ENCODE measurements at regions not wholly inside any gene's neighbourhood (a gene's known extent, or its start where the extent isn't known, plus 50 kb on each side); places are given as distances from the start of the nearest gene placed in this dataset.

- Histone ChIP-seq H3K79me2 (ENCODE audit: insufficient read depth, low read length) (no peaks in the 10 kb centered on the region), H3K36me3 (ENCODE audit: insufficient read depth, low read length) (no peaks in the 10 kb centered on the region), H3F3A (ENCODE audit: low read depth) (no peaks in the 10 kb centered on the region), H3K27me3 (ENCODE audit: insufficient read depth, low read length, poor library complexity, severe bottlenecking) (no peaks in the 10 kb centered on the region), H3K4me1 (ENCODE audit: insufficient read depth, low read length, poor library complexity, severe bottlenecking) (no peaks in the 10 kb centered on the region), H3K9ac (ENCODE audit: low read depth, low read length, poor library complexity, severe bottlenecking) (no peak overlapping the region), H2AFZ (ENCODE audit: low read length) (no peak overlapping the region), H3K4me2 (ENCODE audit: low read depth, low read length, poor library complexity, severe bottlenecking) (no peak overlapping the region), H4K20me1 (ENCODE audit: insufficient read depth, low read length, poor library complexity, severe bottlenecking) (no peaks in the 10 kb centered on the region), H3K9me2 (replicated peaks; ENCODE audit: low read depth, low read length) (no peaks in the 10 kb centered on the region), H3K4me3 (ENCODE audit: low read length, poor library complexity, severe bottlenecking) (no peak overlapping the region), H3K9me3 (ENCODE audit: insufficient read depth, low read depth, low read length) (no peaks in the 10 kb centered on the region)
- no peak for TF ChIP-seq EZH2phosphoT487 (IDR thresholded peaks at IDR 0.05; ENCODE audit: borderline replicate concordance)
- TF ChIP-seq, protein P1, sequence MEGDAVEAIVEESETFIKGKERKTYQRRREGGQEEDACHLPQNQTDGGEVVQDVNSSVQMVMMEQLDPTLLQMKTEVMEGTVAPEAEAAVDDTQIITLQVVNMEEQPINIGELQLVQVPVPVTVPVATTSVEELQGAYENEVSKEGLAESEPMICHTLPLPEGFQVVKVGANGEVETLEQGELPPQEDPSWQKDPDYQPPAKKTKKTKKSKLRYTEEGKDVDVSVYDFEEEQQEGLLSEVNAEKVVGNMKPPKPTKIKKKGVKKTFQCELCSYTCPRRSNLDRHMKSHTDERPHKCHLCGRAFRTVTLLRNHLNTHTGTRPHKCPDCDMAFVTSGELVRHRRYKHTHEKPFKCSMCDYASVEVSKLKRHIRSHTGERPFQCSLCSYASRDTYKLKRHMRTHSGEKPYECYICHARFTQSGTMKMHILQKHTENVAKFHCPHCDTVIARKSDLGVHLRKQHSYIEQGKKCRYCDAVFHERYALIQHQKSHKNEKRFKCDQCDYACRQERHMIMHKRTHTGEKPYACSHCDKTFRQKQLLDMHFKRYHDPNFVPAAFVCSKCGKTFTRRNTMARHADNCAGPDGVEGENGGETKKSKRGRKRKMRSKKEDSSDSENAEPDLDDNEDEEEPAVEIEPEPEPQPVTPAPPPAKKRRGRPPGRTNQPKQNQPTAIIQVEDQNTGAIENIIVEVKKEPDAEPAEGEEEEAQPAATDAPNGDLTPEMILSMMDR (conservative IDR thresholded peaks at IDR 0.05; ENCODE audit: low read length): no peak
These were observed 208.1 kb upstream of the NR2F2 start for GRCh38 chr15:96122077-96123027.

GRCh38 chr15:96123028-96123400 lies 207.5 kb upstream of the NR2F2 start:
- H3K9ac ChIP-seq (ENCODE audit: low read depth, low read length, poor library complexity, severe bottlenecking): no peak overlapping the region
- H3K9me3 ChIP-seq (ENCODE audit: insufficient read depth, low read depth, low read length): no peaks in the 10 kb centered on the region
- TF ChIP-seq, protein P1 (conservative IDR thresholded peaks at IDR 0.05; ENCODE audit: low read length): no peak
- no peak for TF ChIP-seq EZH2phosphoT487 (IDR thresholded peaks at IDR 0.05; ENCODE audit: borderline replicate concordance)
- no peaks in the 10 kb centered on the region for H3K27me3 ChIP-seq (ENCODE audit: insufficient read depth, low read length, poor library complexity, severe bottlenecking)
- H3K4me2 ChIP-seq (ENCODE audit: low read depth, low read length, poor library complexity, severe bottlenecking): no peak overlapping the region
- H4K20me1 ChIP-seq (ENCODE audit: insufficient read depth, low read length, poor library complexity, severe bottlenecking): no peaks in the 10 kb centered on the region
- H2AFZ ChIP-seq (ENCODE audit: low read length): no peak overlapping the region
- no peak overlapping the region for H3K4me3 ChIP-seq (ENCODE audit: low read length, poor library complexity, severe bottlenecking)
- H3K4me1 ChIP-seq (ENCODE audit: insufficient read depth, low read length, poor library complexity, severe bottlenecking): no peaks in the 10 kb centered on the region
- H3K36me3 ChIP-seq (ENCODE audit: insufficient read depth, low read length): no peaks in the 10 kb centered on the region
- no peaks in the 10 kb centered on the region for H3K9me2 ChIP-seq (replicated peaks; ENCODE audit: low read depth, low read length)
- no peaks in the 10 kb centered on the region for H3F3A ChIP-seq (ENCODE audit: low read depth)
- H3K79me2 ChIP-seq (ENCODE audit: insufficient read depth, low read length): no peaks in the 10 kb centered on the region

DNA sequence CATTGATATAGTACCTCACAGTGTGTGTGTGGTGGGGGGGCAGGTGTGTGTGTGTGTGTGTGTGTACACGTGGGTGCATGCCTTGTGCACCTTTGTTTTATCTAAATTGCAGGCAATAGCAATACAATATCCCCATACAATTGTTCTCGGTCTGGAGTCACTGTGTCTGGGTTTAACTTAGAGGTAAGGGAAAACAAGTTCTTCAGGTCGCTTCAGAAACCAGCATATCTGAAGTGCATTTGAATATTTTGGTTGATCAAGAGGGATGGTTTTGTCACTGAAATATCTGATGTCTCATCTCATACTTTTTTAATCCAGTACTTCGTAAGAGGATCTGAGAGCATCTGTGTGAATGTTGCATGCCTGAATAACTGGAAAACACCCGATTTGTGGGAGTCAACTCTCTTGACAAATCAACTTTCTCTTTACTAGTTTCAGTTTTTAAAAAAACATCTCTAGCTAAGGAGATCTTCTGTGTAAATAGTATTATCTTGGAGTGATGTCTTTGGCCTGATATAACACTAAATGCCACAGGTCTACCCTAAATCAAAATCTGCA lies 206.8 kb upstream of the NR2F2 start:
- Histone ChIP-seq H3F3A (ENCODE audit: low read depth) (no peaks in the 10 kb centered on the region), H2AFZ (ENCODE audit: low read length) (no peak overlapping the region), H3K79me2 (ENCODE audit: insufficient read depth, low read length) (no peaks in the 10 kb centered on the region), H4K20me1 (ENCODE audit: insufficient read depth, low read length, poor library complexity, severe bottlenecking) (no peaks in the 10 kb centered on the region), H3K27me3 (ENCODE audit: insufficient read depth, low read length, poor library complexity, severe bottlenecking) (no peaks in the 10 kb centered on the region), H3K9me2 (replicated peaks; ENCODE audit: low read depth, low read length) (no peaks in the 10 kb centered on the region), H3K4me2 (ENCODE audit: low read depth, low read length, poor library complexity, severe bottlenecking) (no peak overlapping the region), H3K9me3 (ENCODE audit: insufficient read depth, low read depth, low read length) (no peaks in the 10 kb centered on the region), H3K36me3 (ENCODE audit: insufficient read depth, low read length) (no peaks in the 10 kb centered on the region), H3K4me3 (ENCODE audit: low read length, poor library complexity, severe bottlenecking) (no peak overlapping the region), H3K4me1 (ENCODE audit: insufficient read depth, low read length, poor library complexity, severe bottlenecking) (no peaks in the 10 kb centered on the region), H3K9ac (ENCODE audit: low read depth, low read length, poor library complexity, severe bottlenecking) (no peak overlapping the region)
- TF ChIP-seq EZH2phosphoT487 (IDR thresholded peaks at IDR 0.05; ENCODE audit: borderline replicate concordance): no peak
- TF ChIP-seq, protein P1 (conservative IDR thresholded peaks at IDR 0.05; ENCODE audit: low read length): no peak
